ENCODE measurements at regions not wholly inside any gene's neighbourhood (a gene's known extent, or its start where the extent isn't known, plus 50 kb on each side); places are given as distances from the start of the nearest gene placed in this dataset.
"Not testable (repeated sequence)": the region's sequence is repeated elsewhere in the genome, so short reads cannot be mapped to it uniquely, and the experiment has no call there.

- Mint-ChIP-seq H3K36me3 (ENCODE audit: low read depth) (no peaks in the 10 kb centered on the region), H3K4me1 (ENCODE audit: low read depth) (peaks cover 24% of the 10 kb centered on the region), H3K27ac (ENCODE audit: unreplicated experiment) (no peak overlapping the region), H3K27me3 (ENCODE audit: low read depth) (no peaks in the 10 kb centered on the region), H3K4me3 (ENCODE audit: unreplicated experiment) (no peak overlapping the region), H3K9me3 (ENCODE audit: low read depth) (no peaks in the 10 kb centered on the region)
- TF ChIP-seq, protein P1, sequence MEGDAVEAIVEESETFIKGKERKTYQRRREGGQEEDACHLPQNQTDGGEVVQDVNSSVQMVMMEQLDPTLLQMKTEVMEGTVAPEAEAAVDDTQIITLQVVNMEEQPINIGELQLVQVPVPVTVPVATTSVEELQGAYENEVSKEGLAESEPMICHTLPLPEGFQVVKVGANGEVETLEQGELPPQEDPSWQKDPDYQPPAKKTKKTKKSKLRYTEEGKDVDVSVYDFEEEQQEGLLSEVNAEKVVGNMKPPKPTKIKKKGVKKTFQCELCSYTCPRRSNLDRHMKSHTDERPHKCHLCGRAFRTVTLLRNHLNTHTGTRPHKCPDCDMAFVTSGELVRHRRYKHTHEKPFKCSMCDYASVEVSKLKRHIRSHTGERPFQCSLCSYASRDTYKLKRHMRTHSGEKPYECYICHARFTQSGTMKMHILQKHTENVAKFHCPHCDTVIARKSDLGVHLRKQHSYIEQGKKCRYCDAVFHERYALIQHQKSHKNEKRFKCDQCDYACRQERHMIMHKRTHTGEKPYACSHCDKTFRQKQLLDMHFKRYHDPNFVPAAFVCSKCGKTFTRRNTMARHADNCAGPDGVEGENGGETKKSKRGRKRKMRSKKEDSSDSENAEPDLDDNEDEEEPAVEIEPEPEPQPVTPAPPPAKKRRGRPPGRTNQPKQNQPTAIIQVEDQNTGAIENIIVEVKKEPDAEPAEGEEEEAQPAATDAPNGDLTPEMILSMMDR (IDR thresholded peaks at IDR 0.05), result no peak
- no peak for DNase-seq (ENCODE audit: low spot score)
These were observed 215.1 kb upstream of the ZNF217 start for GRCh38 chr20:53808733-53809132.

DNA sequence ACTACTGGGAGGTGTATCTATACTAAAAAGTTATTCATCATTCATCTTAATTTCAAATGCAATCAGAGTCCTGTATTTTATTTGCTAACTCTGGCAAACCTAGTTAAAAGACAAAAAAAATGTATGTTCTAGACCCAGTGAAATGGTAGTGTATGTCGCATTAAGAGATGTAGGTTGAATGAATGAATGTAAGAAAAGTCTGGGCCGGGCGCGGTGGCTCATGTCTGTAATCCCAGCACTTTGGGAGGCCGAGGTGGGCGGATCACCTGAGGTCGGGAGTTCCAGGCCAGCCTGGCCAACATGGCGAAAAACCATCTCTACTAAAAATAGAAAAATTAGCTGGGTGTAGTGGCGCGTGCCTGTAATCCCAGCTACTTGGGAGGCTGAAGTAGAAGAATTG, 214.7 kb upstream of the ZNF217 start:
- not testable (repeated sequence) for H3K27ac Mint-ChIP-seq (ENCODE audit: unreplicated experiment); H3K9me3 Mint-ChIP-seq (ENCODE audit: low read depth); H3K4me3 Mint-ChIP-seq (ENCODE audit: unreplicated experiment); DNase-seq (ENCODE audit: low spot score); H3K27me3 Mint-ChIP-seq (ENCODE audit: low read depth); H3K36me3 Mint-ChIP-seq (ENCODE audit: low read depth)
- H3K4me1 Mint-ChIP-seq (ENCODE audit: low read depth), result peaks cover 24% of the 10 kb centered on the region

GRCh38 chr20:53806683-53807401, 213.2 kb upstream of the ZNF217 start:
- H3K27me3 Mint-ChIP-seq (ENCODE audit: low read depth), result no peaks in the 10 kb centered on the region
- TF ChIP-seq, protein P1 (IDR thresholded peaks at IDR 0.05), result no peak
- H3K27ac Mint-ChIP-seq (ENCODE audit: unreplicated experiment), result peak overlapping the region; percentile 51
- peaks cover 24% of the 10 kb centered on the region for H3K4me1 Mint-ChIP-seq (ENCODE audit: low read depth)
- no peak overlapping the region for H3K4me3 Mint-ChIP-seq (ENCODE audit: unreplicated experiment)
- DNase-seq (ENCODE audit: low spot score), result no peak
- no peaks in the 10 kb centered on the region for H3K36me3 Mint-ChIP-seq (ENCODE audit: low read depth)
- H3K9me3 Mint-ChIP-seq (ENCODE audit: low read depth), result no peaks in the 10 kb centered on the region

DNA sequence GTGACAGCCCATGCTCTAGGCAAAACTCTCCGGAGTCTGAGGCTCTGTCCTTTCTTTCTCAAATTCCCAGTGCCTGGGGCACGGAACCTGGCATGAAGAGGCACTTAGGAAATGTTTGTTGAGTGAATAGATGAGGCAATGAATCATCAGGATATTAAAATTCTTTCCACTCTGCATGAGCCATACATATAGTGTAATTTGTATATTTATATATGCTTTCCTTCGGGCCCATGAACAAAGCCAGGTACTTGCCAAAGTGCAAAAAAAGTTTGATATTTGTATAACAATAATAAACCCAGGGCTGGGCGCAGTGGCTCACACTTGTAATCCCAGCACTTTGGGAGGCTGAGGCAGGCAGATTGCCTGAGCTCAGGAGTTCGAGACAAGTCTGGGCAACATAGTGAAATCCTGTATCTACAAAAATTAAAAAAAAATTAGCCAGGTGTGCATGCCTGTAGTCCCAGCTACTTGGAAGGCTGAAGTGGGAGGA, 212.3 kb upstream of the ZNF217 start:
- Mint-ChIP-seq H3K4me1 (ENCODE audit: low read depth) (peaks cover 24% of the 10 kb centered on the region), H3K36me3 (ENCODE audit: low read depth) (no peaks in the 10 kb centered on the region), H3K4me3 (ENCODE audit: unreplicated experiment) (no peak overlapping the region), H3K9me3 (ENCODE audit: low read depth) (no peaks in the 10 kb centered on the region), H3K27ac (ENCODE audit: unreplicated experiment) (peak overlapping the region; percentile 90), H3K27me3 (ENCODE audit: low read depth) (no peaks in the 10 kb centered on the region)
- TF ChIP-seq, protein P1 (IDR thresholded peaks at IDR 0.05), result no peak
- DNase-seq (ENCODE audit: low spot score), result no peak

DNA sequence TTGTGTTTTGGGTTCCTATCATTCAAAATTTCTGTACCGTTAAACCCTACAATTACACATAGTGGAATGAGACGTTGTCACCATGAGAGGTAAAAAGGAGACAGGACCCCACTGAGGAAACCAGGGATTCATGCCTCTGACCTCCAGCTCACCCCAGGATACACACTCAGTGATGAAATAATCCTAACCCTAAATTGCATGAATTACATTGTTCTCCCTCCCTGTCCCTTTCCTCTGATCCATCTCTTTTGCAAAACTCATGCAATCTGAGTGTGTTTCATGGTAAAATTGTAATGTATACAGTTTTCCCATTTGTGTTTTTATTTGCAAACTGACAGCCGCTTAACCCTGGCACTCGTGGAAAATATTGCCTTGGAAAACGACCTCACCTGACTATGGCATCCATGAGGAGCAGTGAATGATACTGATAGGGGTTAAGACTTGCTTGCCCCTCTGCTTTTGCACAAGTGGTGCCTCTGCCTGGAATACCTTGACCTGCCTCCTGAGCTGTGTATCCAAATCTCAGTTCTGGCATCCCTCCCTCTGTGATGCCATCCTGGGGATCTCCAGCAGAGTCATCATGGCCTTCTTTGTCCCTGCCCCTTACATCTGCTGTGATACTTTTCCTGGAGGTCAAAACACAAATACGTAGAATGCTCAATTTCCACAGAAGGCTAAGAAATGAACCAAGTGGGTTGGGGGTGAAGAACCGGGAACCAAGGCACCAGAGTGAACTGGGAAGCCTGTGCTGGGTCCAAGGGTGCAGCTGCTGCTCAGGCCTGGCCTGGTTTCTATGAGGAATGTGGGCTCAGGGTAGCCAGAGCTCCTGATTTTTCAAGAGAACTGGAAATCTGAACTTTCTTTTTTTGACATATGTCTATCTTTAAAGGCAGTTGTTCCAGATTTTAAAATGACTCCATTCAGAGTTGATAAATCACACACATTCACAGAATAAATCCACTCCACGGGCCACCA, 211.6 kb upstream of the ZNF217 start:
- Mint-ChIP-seq H3K27me3 (ENCODE audit: low read depth) (no peaks in the 10 kb centered on the region), H3K4me1 (ENCODE audit: low read depth) (peaks cover 24% of the 10 kb centered on the region), H3K9me3 (ENCODE audit: low read depth) (no peaks in the 10 kb centered on the region), H3K27ac (ENCODE audit: unreplicated experiment) (peak overlapping the region; percentile 90), H3K4me3 (ENCODE audit: unreplicated experiment) (no peak overlapping the region), H3K36me3 (ENCODE audit: low read depth) (no peaks in the 10 kb centered on the region)
- TF ChIP-seq, protein P1 (IDR thresholded peaks at IDR 0.05), result no peak
- DNase-seq (ENCODE audit: low spot score), result no peak

DNA sequence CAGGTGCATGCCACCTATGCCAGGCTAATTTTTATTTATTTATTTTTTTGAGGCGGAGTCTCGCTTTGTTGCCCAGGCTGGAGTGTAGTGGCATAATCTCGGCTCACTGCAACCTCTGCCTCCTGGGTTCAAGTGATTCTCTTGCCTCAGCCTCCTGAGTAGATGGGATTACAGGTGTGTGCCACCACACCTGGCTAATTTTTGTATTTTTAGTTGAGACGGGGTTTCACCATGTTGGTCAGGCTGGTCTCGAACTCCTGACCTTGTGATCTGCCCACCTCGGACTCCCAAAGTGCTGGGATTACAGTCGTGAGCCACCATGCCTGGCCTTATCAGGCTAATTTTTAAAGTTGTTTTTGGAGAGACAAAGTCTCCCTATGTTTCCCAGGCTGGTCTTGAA, 210.7 kb upstream of the ZNF217 start:
- not testable (repeated sequence) for H3K27ac Mint-ChIP-seq (ENCODE audit: unreplicated experiment); H3K9me3 Mint-ChIP-seq (ENCODE audit: low read depth); H3K36me3 Mint-ChIP-seq (ENCODE audit: low read depth); H3K4me3 Mint-ChIP-seq (ENCODE audit: unreplicated experiment); DNase-seq (ENCODE audit: low spot score); H3K27me3 Mint-ChIP-seq (ENCODE audit: low read depth)
- peaks cover 28% of the 10 kb centered on the region for H3K4me1 Mint-ChIP-seq (ENCODE audit: low read depth)
